HG03066 (cell line): ENCODE measurements at regions not wholly inside any gene's neighbourhood (a gene's known extent, or its start where the extent isn't known, plus 50 kb on each side); places are given as distances from the start of the nearest gene placed in this dataset.

Experiments used
- ATAC-seq: cut with Tn5 transposase; IDR thresholded peaks from one replicate; pipeline ENCODE4 v1.9.1; 2021; ENCODE audit warnings: low read depth; ENCODE audit not compliant: unreplicated experiment

GRCh38 chr11:18878211-18878610 lies 61.0 kb downstream of the MRGPRX1 start:
- no peak for ATAC-seq

DNA sequence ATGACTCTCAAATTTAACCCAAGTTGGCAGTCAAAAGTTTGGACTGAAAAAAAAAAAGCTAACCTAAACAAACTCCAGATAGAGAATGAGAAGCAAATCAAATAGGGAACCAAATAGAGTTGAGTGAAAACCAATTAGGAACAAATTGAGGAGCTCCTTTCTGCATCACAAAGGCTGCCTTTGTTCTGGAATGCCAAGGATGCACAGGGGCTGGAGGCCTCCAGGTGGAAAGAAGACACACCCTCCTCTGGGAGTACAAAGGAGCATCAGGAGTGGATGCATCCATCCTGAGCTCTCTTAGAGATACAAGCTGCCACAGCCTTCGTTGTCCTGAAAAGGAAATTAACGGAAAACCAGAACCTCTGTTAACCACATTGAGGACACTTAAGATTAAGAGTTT lies 73.3 kb downstream of the MRGPRX1 start:
- no peak for ATAC-seq

DNA sequence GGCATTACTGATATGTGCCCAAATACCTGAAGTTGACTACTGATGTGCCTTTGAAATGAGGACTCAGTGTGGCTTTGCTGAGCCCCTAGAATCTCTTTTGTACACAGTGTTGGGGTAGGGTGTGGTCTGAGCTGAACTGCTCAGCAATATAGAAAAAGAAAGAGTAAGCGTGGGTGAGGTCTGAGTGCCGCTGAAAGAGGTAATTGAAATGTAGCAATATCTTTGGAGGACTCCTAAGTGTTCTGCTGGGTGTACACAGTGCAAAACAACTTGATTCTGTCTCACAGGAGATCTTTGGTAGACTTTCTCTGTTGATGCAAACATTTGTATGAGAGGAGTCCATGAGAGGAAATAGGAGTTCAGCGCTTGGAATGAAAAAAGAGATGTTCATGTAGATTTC lies 73.7 kb upstream of the PTPN5 start:
- ATAC-seq = no peak

GRCh38 chr11:18853086-18853720 lies 61.6 kb upstream of the PTPN5 start:
- ATAC-seq = peak; percentile 73

DNA sequence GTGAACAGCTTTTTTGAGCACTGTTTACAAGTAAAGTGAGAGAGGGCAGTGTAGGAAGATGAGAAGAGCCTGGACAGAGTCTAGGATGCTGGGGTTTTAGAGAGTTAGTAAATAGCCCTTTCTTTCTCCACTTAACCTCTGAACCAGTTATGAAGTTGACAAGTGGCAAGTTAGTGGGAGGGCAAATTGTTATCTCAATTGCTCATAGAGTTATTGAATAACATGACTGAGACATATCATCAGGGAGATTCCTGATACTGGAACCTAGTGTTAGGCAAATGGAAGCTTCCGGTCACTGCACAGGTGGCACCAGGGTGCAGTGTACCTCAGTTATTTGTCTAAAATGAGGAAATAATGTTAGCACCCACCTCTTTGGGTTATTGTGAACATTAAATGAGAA lies 57.8 kb upstream of the PTPN5 start:
- ATAC-seq = no peak

DNA sequence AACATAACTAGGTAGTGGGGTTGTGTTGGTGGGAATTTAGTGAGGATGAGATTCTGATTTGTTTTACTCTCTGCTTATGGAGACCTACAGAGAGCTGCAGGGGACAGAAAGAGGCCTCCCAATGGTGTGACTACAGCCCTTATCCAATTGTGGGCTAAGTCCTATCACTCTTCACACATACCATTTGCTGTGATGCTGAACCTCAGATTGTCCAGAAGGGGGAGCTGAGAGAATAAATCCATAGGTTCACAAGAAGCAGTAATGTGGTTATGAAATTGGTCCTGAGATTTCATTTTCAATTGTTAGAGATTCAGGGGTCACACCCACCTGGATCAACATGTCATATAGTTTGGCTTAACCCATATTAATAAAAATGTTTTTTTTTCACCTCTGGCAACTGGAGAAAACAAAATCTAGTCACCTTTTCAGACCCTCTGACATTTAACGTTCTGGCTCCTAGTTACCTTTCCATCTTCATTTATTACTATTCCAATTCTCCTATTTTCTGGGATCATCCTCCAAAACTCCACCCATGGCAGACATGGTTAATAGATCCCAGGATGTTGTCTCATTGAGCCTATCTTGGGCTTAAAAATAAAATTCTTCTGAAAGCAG lies 53.3 kb upstream of the PTPN5 start:
- ATAC-seq = no peak
